ENCODE measurements at regions not wholly inside any gene's neighbourhood (a gene's known extent, or its start where the extent isn't known, plus 50 kb on each side); places are given as distances from the start of the nearest gene placed in this dataset.

- DNase-seq (ENCODE audit: low read depth in 2 of 2) = no peak
These were observed 296.9 kb upstream of the RND3 start for GRCh38 chr2:150784389-150784788.

- DNase-seq (ENCODE audit: low read depth in 2 of 2) = no peak
These were observed 296.4 kb upstream of the RND3 start for GRCh38 chr2:150783896-150784295.

GRCh38 chr2:150783015-150783414 lies 295.5 kb upstream of the RND3 start:
- DNase-seq (ENCODE audit: low read depth in 2 of 2) = no peak

DNA sequence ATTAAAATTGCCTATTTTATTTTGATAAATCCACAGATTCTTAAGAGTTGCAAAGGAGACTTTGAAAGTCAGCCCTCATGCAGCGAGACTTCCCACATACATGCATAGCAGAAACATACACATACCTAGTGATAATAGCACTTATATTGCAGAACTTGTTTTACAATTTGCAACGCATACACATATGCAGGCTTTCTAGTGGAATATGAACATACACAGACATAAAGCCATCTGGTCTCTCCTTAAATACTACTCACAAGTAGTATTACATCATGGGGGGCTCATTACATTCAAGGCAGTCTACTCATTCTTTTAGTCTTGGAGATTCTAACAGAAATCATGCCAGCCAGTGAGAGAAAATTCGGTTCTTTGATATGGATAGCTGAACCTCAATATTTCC lies 295.1 kb upstream of the RND3 start:
- DNase-seq (ENCODE audit: low read depth in 2 of 2) = no peak

GRCh38 chr2:150781142-150781541 lies 293.7 kb upstream of the RND3 start:
- no peak for DNase-seq (ENCODE audit: low read depth in 2 of 2)

GRCh38 chr2:150778828-150779227 lies 291.4 kb upstream of the RND3 start:
- no peak for DNase-seq (ENCODE audit: low read depth in 2 of 2)

DNA sequence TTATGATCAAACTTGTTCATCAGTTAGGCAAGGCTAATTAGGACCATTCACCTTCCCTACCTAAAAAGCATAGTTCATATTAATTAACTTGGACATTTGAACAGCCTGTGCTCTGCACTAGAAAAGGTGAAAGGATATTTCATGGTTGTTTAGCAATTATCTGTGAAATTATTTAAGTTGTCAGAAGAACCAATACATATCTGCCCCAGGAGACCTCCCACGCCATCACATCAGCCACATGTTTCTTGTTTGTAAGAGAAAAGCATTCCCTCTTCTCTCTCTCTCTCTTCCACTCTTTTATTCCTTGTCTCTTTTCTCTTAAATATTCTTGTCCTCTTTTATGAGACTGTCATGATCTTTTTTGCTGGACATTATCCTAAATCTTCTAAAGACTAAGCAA lies 282.0 kb upstream of the RND3 start:
- DNase-seq (ENCODE audit: low read depth in 2 of 2) = no peak

- no peak for DNase-seq (ENCODE audit: low read depth in 2 of 2)
These were observed 280.7 kb upstream of the RND3 start for GRCh38 chr2:150767991-150768746.

DNA sequence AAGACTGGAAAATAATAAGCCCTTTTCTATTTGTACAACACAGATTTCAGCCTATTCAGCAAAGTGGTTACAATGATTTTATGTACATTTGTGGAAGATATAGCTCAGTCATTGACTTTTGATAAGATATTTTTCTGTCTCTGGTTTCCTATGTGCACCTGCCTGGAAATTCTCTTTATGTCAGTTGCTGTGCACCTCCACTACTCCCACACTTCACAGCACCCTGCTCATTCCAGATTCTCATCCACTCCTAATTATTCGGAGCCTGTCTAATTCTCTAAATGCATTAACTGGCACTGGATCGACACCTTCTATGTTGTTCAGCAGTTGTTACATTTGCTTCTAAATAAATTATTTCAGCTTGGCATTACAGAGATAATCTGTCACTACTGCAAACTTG lies 275.1 kb upstream of the RND3 start:
- no peak for DNase-seq (ENCODE audit: low read depth in 2 of 2)

- no peak for DNase-seq (ENCODE audit: low read depth in 2 of 2)
These were observed 272.1 kb upstream of the RND3 start for GRCh38 chr2:150759531-150759930.

- DNase-seq (ENCODE audit: low read depth in 2 of 2) = no peak
These were observed 271.6 kb upstream of the RND3 start for GRCh38 chr2:150759106-150759505.

DNA sequence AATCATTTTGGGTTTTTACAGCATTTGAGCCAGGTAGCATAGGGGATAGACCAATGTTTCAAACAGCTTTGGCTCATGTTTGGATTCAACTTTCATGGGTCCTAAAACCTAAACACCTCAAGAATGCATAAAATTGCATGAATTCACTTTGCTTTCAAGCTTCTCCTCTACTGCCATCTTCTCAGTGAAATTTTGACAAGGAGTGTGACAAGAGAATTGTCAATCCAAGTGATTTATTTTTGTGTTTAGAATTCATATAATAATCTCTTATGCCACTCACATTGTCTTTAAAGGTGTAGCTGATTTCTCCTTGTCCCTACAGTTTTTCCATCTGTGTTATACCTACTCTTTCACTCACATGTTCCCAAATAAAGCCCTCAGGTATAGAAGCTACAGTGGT lies 264.8 kb upstream of the RND3 start:
- no peak for DNase-seq (ENCODE audit: low read depth in 2 of 2)

- no peak for DNase-seq (ENCODE audit: low read depth in 2 of 2)
These were observed 263.3 kb upstream of the RND3 start for GRCh38 chr2:150750720-150751119.

DNA sequence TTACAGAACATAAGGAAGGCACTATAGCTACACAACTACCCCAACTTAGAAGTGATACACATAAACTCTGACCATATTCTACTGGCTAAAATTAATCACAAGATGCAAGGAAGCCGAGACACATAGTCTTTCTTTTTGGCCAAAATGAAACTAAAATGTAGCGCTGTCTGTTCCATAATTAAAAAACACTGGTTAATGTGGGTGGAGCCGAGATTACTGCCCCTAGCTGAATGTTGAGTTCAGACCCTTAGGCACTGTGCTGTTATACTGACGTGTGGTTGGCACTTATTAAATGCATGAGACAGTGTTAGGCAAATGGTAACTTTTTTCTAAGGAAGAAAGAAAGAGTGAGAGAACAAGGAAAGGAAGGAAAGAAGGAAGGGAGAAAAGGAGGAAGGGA lies 254.6 kb upstream of the RND3 start:
- no peak for DNase-seq (ENCODE audit: low read depth in 2 of 2)

GRCh38 chr2:150735894-150736498 lies 248.5 kb upstream of the RND3 start:
- DNase-seq (ENCODE audit: low read depth in 2 of 2) = no peak

GRCh38 chr2:150733051-150733618 lies 245.7 kb upstream of the RND3 start:
- no peak for DNase-seq (ENCODE audit: low read depth in 2 of 2)

DNA sequence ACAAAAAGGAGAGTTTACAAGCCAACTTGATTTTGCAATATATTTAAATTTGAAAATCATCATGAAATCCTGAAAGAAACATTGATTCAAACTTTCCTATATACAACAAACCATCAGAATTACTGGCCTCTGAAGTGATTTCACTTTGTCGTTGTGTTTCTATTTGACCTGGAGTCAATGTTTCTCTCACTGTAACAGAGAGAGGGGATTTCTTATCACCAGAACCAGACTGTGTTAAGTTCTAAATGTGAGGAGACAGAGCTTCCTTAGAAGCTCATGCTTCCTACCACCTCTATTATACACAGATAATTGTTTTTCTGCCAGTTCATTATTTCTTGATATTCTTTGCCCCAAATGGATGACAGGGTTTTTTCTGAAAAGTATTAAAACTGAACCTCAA lies 245.0 kb upstream of the RND3 start:
- DNase-seq (ENCODE audit: low read depth in 2 of 2) = no peak

GRCh38 chr2:150732064-150732463 lies 244.6 kb upstream of the RND3 start:
- no peak for DNase-seq (ENCODE audit: low read depth in 2 of 2)

- DNase-seq (ENCODE audit: low read depth in 2 of 2) = no peak
These were observed 242.1 kb upstream of the RND3 start for GRCh38 chr2:150729495-150729955.

GRCh38 chr2:150718280-150718679 lies 230.8 kb upstream of the RND3 start:
- no peak for DNase-seq (ENCODE audit: low read depth in 2 of 2)

GRCh38 chr2:150716186-150716585 lies 228.7 kb upstream of the RND3 start:
- no peak for DNase-seq (ENCODE audit: low read depth in 2 of 2)

DNA sequence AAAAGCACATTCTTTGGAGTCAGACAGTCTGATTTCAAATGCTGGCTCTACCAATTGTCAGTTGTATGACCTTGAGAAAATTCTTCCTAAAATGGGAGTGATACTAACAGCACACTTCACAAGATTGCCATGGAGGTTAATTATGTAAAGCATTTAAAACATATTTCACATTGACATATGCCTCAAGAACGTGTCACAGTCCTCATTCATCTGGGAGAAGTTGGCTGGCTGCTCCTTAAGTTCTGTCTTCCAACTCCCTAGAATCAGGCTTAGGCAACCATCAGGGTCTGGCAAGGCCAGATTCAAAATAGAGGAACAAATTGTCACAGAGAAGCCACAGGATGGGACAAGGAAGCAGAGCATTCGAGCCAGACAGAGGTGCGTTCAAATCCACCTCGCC lies 228.0 kb upstream of the RND3 start:
- DNase-seq (ENCODE audit: low read depth in 2 of 2) = no peak

- DNase-seq (ENCODE audit: low read depth in 2 of 2) = no peak
These were observed 223.4 kb upstream of the RND3 start for GRCh38 chr2:150710916-150711315.

Data from stimulated activated CD4-positive, alpha-beta T cell treated with anti-CD3 and anti-CD28 coated beads, Interleukin-12 subunit alpha, Interleukin-12 subunit beta, amount 100 ng/mL, for 24 hours (primary cell).